ENCODE measurements at regions not wholly inside any gene's neighbourhood (a gene's known extent, or its start where the extent isn't known, plus 50 kb on each side); places are given as distances from the start of the nearest gene placed in this dataset.

GRCh38 chr5:42908509-42909488 is 97.1 kb upstream of the SELENOP start:
- ChIA-PET CTCF (interaction anchor here (0.8 to 3.8 kb wide), 25 partner anchors 10 to 250 kb away, joined by 3 to 21 read pairs (median 4); no protein-coding TSS in a partner anchor), POLR2A (interaction anchor here (0.9 to 1.3 kb wide), 5 partner anchors 42 to 156 kb away, joined by 3 to 5 read pairs (median 4); no protein-coding TSS in a partner anchor)
- peak overlapping the region; percentile 74 for H3K4me3 Mint-ChIP-seq
- H3K27me3 Mint-ChIP-seq, result peaks cover 30% of the 10 kb centered on the region
- peak overlapping the region; percentile 11 for H3K27ac Mint-ChIP-seq
- peak; percentile 95 for DNase-seq
- peaks cover 23% of the 10 kb centered on the region for H3K4me1 Mint-ChIP-seq
- no peaks in the 10 kb centered on the region for H3K36me3 Mint-ChIP-seq (ENCODE audit: low read depth)
- H3K9me3 Mint-ChIP-seq, result no peaks in the 10 kb centered on the region

DNA sequence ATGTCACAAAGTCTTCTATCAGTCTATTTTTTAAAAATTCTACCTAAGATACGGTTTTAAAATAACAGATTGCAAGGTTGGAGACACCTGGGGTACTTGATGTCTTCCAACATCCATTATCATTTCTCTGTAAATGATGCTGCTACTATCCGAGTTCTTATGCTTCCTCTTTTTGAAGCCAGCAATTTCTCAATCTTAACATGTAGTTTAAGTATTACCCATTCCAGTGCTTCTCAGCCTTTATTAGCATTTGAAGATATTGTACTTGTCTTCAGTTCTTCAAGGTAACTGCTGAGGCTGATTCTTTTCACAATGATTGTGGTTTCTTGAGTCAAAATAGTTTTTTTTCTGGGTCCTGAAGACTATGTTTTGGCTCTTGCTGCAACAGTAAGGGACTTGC is 96.4 kb upstream of the SELENOP start:
- CTCF ChIA-PET, result interaction anchor here (0.8 to 3.8 kb wide), 11 partner anchors 19 to 197 kb away, joined by 3 to 21 read pairs (median 4); no protein-coding TSS in a partner anchor
- no peak for DNase-seq
- POLR2A ChIA-PET, result no interaction called here
- Mint-ChIP-seq H3K27me3 (peaks cover 30% of the 10 kb centered on the region), H3K36me3 (ENCODE audit: low read depth) (no peaks in the 10 kb centered on the region), H3K27ac (no peak overlapping the region), H3K4me1 (peaks cover 18% of the 10 kb centered on the region), H3K4me3 (peak overlapping the region; percentile 74), H3K9me3 (no peaks in the 10 kb centered on the region)

DNA sequence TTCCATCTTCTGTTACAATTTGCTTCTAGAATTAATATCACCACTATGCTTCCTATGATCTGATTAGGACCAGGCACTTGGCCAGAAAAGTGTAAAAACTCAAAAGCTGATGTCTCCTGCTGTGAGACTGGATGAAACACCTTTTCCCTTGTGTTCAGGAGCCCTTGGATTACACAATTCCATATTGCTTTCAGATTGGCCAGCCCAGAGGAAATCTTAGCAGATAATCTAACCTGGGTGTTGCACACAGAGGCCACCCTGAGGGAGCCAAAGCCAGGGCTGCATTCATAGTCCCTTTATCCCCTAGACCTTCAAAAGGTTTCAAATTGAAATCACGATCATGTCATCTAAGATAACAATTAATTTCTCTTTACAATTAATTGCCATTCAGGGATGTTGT is 94.1 kb upstream of the SELENOP start:
- Mint-ChIP-seq H3K27me3 (peaks cover 30% of the 10 kb centered on the region), H3K4me1 (peaks cover 13% of the 10 kb centered on the region), H3K36me3 (ENCODE audit: low read depth) (no peaks in the 10 kb centered on the region), H3K9me3 (no peaks in the 10 kb centered on the region), H3K4me3 (no peak overlapping the region), H3K27ac (no peak overlapping the region)
- ChIA-PET POLR2A (no interaction called here), CTCF (no interaction called here)
- no peak for DNase-seq

DNA sequence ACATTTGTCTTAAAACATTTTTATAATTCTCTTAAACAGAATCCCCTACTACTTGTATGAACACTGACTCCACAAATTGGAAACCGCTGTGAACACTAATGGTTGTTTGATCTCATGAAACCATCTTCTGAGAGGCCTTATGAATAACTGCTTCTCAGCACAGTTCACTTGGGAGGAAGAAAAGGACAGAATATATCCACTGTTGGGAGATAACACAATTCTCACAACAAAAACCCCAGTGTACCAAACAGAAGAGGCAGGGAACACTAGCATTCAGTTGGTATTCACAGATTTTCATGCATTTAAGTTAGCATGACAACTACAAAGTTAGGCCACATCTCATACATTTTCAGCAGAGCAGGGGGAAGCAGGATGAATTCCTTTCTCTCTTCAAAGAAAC is 89.0 kb upstream of the SELENOP start:
- H3K36me3 Mint-ChIP-seq (ENCODE audit: low read depth), result no peaks in the 10 kb centered on the region

DNA sequence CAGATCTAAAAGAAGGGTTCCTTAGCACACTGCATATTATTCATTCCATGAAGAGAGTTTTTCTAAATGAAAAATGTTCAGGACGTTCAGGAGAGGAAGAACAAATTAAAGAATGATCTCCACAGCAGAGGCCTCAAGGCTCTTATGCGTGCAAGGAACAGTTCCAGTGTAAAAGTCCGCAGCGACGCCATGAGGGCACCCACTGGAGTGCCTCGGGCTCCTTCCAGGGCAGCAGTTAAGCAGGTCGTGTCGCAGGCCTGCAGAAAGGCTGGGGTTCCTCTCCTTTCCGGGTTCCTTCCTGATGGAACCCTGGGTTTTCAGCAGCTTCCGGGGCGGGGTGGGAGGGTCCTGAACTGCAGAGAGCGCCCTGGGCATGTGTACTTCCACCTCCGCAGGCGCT is 87.1 kb upstream of the SELENOP start:
- H3K27ac Mint-ChIP-seq, result no peak overlapping the region
- no peaks in the 10 kb centered on the region for H3K36me3 Mint-ChIP-seq (ENCODE audit: low read depth)
- H3K4me3 Mint-ChIP-seq, result no peak overlapping the region
- no peaks in the 10 kb centered on the region for H3K4me1 Mint-ChIP-seq
- H3K27me3 Mint-ChIP-seq, result peaks cover 12% of the 10 kb centered on the region
- no peak for DNase-seq
- no peaks in the 10 kb centered on the region for H3K9me3 Mint-ChIP-seq
- CTCF ChIA-PET, result interaction anchor here (0.6 kb wide), 1 partner anchor 461 kb away, joined by 3 read pairs; no protein-coding TSS in a partner anchor
- POLR2A ChIA-PET, result interaction anchor here (0.6 kb wide), 1 partner anchor 33 kb away, joined by 3 read pairs; no protein-coding TSS in a partner anchor

More for the DNA sequence above, 89.0 kb upstream of the SELENOP start:
- ChIA-PET POLR2A (no interaction called here), CTCF (no interaction called here)
- DNase-seq, result no peak
- Mint-ChIP-seq H3K27ac (no peak overlapping the region), H3K4me1 (no peaks in the 10 kb centered on the region), H3K27me3 (peaks cover 21% of the 10 kb centered on the region), H3K4me3 (no peak overlapping the region), H3K9me3 (no peaks in the 10 kb centered on the region)

DNA sequence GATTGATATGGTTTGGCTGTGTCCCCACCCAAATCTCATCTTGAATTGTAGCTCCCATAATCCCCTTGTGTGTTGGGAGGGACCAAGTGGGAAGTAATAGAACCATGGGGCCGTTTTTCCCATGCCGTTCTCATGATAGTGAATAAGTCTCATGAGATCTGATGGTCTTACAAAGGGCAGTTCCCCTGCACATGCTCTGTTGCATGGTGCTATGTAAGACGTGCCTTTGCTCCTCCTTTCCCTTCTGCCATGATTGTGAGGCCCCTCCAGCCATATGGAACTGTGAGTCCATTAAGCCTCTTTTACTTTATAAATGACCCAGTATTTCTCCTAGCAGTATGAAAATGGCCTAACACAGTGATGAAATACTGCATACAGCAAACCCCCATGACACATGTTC is 84.8 kb upstream of the SELENOP start:
- ChIA-PET CTCF (interaction anchor here (1.5 kb wide), 1 partner anchor 13 kb away, joined by 3 read pairs; no protein-coding TSS in a partner anchor), POLR2A (no interaction called here)
- Mint-ChIP-seq H3K27ac (no peak overlapping the region), H3K4me3 (no peak overlapping the region), H3K36me3 (ENCODE audit: low read depth) (no peaks in the 10 kb centered on the region), H3K9me3 (no peaks in the 10 kb centered on the region), H3K27me3 (peaks cover 16% of the 10 kb centered on the region), H3K4me1 (no peaks in the 10 kb centered on the region)
- no peak for DNase-seq

DNA sequence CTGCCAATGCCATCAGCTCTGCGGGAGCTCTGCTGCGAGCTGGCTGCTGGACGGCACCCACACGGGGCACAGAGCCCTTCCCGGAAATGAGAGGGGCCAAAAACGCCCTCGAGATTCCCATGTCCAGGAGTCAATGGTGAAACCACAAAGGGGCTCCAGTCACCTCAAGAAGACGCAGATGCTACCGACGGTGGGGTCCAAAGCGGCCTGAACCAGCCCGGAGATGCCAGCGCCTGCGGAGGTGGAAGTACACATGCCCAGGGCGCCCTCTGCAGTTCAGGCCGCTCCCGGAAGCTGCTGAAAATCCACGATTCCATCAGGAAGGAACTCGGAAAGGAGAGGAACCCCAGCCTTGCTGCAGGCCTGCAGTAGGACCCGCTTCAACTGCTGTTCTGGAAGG is 82.4 kb upstream of the SELENOP start:
- CTCF ChIA-PET, result no interaction called here
- Mint-ChIP-seq H3K9me3 (no peaks in the 10 kb centered on the region), H3K27ac (no peak overlapping the region), H3K4me1 (no peaks in the 10 kb centered on the region), H3K4me3 (no peak overlapping the region), H3K27me3 (peaks cover 22% of the 10 kb centered on the region), H3K36me3 (ENCODE audit: low read depth) (no peaks in the 10 kb centered on the region)
- POLR2A ChIA-PET, result no interaction called here
- DNase-seq, result no peak

DNA sequence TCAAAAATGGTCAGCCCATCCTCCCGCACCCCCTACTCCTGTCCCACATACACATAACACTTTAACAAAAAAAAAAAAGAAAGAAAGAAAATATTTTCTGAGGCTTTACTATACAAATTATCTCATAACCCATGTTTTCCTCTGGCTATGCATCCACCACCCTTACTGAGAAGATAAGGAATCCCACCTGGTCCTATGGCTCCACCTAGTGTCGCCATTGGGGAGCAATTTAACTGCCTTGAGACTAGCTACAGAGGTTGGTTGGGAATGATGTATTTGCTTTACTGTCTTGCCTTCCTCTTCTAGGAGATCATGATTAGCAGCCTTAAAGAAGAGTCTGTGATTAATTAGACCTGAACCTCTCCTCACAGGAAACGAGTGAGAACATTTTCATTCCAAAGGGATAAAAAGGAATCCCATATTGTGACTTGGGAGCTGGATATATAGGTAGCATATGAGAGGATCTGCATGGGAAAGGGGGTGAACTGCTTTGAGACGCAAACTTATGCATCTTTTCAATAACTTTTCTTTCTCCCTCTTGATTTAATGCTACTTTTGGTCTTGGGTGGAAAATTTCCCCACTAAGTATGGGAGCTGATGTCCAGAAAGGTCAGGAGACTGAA is 77.7 kb upstream of the SELENOP start:
- CTCF ChIA-PET, result interaction anchor here (0.6 to 1.6 kb wide), 13 partner anchors 15 to 1033 kb away, joined by 3 to 4 read pairs (median 3); partner anchors contain the start of gene TMEM267
- DNase-seq, result peak; percentile 79
- no peaks in the 10 kb centered on the region for H3K4me1 Mint-ChIP-seq
- POLR2A ChIA-PET, result no interaction called here
- no peaks in the 10 kb centered on the region for H3K36me3 Mint-ChIP-seq (ENCODE audit: low read depth)
- peaks cover 19% of the 10 kb centered on the region for H3K27me3 Mint-ChIP-seq
- H3K4me3 Mint-ChIP-seq, result no peak overlapping the region
- peak overlapping the region; percentile 21 for H3K27ac Mint-ChIP-seq
- no peaks in the 10 kb centered on the region for H3K9me3 Mint-ChIP-seq

DNA sequence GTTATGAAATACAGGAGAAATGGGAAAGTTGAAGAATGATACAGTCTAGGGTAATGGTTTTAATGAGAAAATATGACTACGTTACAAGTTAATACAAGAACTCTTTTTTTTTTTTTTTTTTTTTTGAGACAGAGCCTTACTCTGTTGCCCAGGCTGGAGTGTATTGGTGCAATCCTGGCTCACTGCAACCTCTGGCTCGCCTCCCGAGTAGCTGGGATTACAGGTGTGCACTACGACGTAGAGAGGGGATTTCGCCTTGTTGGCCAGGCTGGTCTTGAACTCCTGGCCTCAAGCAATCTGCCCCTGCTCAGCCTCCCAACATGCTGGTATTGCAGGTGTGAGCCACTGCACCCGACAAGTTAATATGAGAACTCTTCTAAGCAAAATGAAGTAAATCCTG is 77.1 kb upstream of the SELENOP start:
- H3K27me3 Mint-ChIP-seq, result peaks cover 21% of the 10 kb centered on the region
- no peak for DNase-seq
- CTCF ChIA-PET, result interaction anchor here (1.2 to 1.6 kb wide), 2 partner anchors 15 to 20 kb away, joined by 4 read pairs; no protein-coding TSS in a partner anchor
- H3K9me3 Mint-ChIP-seq, result no peaks in the 10 kb centered on the region
- no peaks in the 10 kb centered on the region for H3K4me1 Mint-ChIP-seq
- no peak overlapping the region for H3K27ac Mint-ChIP-seq
- H3K4me3 Mint-ChIP-seq, result no peak overlapping the region
- H3K36me3 Mint-ChIP-seq (ENCODE audit: low read depth), result no peaks in the 10 kb centered on the region
- POLR2A ChIA-PET, result no interaction called here

- ChIA-PET CTCF (no interaction called here), POLR2A (no interaction called here)
- Mint-ChIP-seq H3K27ac (no peak overlapping the region), H3K4me1 (no peaks in the 10 kb centered on the region), H3K9me3 (no peaks in the 10 kb centered on the region), H3K27me3 (peaks cover 22% of the 10 kb centered on the region), H3K4me3 (no peak overlapping the region), H3K36me3 (ENCODE audit: low read depth) (no peaks in the 10 kb centered on the region)
- no peak for DNase-seq
Measured at GRCh38 chr5:42887575-42887974, 75.9 kb upstream of the SELENOP start.

DNA sequence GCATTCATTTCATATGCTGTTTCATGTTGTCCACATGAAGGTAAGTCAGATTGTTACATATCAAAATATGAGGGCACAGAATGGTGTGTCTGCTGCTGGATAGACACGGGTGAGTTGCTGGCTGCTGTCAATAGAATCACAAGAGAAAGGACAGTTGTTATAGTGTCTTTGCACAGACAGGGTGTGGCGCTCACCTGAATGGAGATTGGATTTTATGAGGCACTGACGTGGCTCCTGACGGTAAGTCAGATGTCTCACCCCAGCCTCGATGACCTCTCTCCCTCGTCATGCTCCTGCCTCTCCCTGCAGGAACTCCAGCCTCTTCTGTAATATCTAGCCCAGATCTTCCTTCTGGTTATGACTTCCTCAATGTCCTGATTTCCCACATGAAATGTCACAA is 75.4 kb upstream of the SELENOP start:
- ChIA-PET POLR2A (no interaction called here), CTCF (no interaction called here)
- no peaks in the 10 kb centered on the region for H3K36me3 Mint-ChIP-seq (ENCODE audit: low read depth)
- no peak overlapping the region for H3K4me3 Mint-ChIP-seq
- no peak for DNase-seq
- no peak overlapping the region for H3K27ac Mint-ChIP-seq
- no peaks in the 10 kb centered on the region for H3K9me3 Mint-ChIP-seq
- peaks cover 19% of the 10 kb centered on the region for H3K27me3 Mint-ChIP-seq
- H3K4me1 Mint-ChIP-seq, result no peaks in the 10 kb centered on the region

DNA sequence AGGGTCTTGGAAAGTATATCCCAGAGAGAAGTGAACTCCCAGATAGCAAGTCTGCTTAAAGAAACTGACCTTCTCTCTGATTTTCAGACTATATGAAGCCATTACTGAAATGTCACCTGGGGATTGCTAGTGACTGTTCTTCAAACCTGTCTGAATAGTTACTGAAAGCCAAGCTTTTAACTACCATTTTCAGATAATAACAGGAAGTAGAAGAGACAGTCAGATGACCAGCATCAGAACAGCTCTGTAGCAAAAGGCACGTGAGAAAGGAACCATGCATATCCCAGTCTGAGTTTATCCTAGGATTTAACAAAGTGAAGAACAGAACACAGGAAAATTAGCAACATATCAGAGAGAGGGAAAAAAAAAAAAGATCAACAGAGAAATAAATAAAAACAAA is 74.9 kb upstream of the SELENOP start:
- peaks cover 19% of the 10 kb centered on the region for H3K27me3 Mint-ChIP-seq
- no peaks in the 10 kb centered on the region for H3K9me3 Mint-ChIP-seq
- no peak overlapping the region for H3K27ac Mint-ChIP-seq
- POLR2A ChIA-PET, result no interaction called here
- H3K4me3 Mint-ChIP-seq, result no peak overlapping the region
- DNase-seq, result no peak
- no peaks in the 10 kb centered on the region for H3K4me1 Mint-ChIP-seq
- CTCF ChIA-PET, result no interaction called here
- H3K36me3 Mint-ChIP-seq (ENCODE audit: low read depth), result no peaks in the 10 kb centered on the region

GRCh38 chr5:42884326-42884725 is 72.6 kb upstream of the SELENOP start:
- ChIA-PET CTCF (no interaction called here), POLR2A (no interaction called here)
- no peak for DNase-seq
- H3K9me3 Mint-ChIP-seq, result no peaks in the 10 kb centered on the region
- no peaks in the 10 kb centered on the region for H3K36me3 Mint-ChIP-seq (ENCODE audit: low read depth)
- H3K4me3 Mint-ChIP-seq, result no peak overlapping the region
- peaks cover 15% of the 10 kb centered on the region for H3K27me3 Mint-ChIP-seq
- H3K27ac Mint-ChIP-seq, result no peak overlapping the region
- H3K4me1 Mint-ChIP-seq, result no peaks in the 10 kb centered on the region

All from activated CD4-positive, alpha-beta T cell treated with anti-CD3 and anti-CD28 coated beads, Interleukin-2, amount 10 ng/mL, durations not matched to agents 7 days and 5 days (primary cell).